ENCODE measurements at regions not wholly inside any gene's neighbourhood (a gene's known extent, or its start where the extent isn't known, plus 50 kb on each side); places are given as distances from the start of the nearest gene placed in this dataset.

GRCh38 chr12:25757037-25757665 is 201.3 kb upstream of the RASSF8 start:
- no peak for DNase-seq (ENCODE audit: low spot score)
- Mint-ChIP-seq H3K4me1 (ENCODE audit: low read depth in 2 of 2) (no peaks in the 10 kb centered on the region), H3K36me3 (no peaks in the 10 kb centered on the region), H3K4me3 (no peak overlapping the region), H3K9me3 (no peaks in the 10 kb centered on the region), H3K27ac (no peak overlapping the region), H3K27me3 (peaks cover 6 to 18% of the 10 kb centered on the region in 2 donors)
- ATAC-seq, result no peak

GRCh38 chr12:25759752-25760151 is 198.7 kb upstream of the RASSF8 start:
- ATAC-seq (no peak), DNase-seq (ENCODE audit: low spot score) (no peak)
- no peaks in the 10 kb centered on the region for H3K9me3 Mint-ChIP-seq
- no peak overlapping the region for H3K27ac Mint-ChIP-seq
- no peaks in the 10 kb centered on the region for H3K4me1 Mint-ChIP-seq (ENCODE audit: low read depth in 2 of 2)
- H3K27me3 Mint-ChIP-seq, result peaks cover 3 to 18% of the 10 kb centered on the region in 2 donors
- H3K4me3 Mint-ChIP-seq, result no peak overlapping the region
- H3K36me3 Mint-ChIP-seq, result no peaks in the 10 kb centered on the region

- ATAC-seq (no peak), DNase-seq (ENCODE audit: low spot score) (no peak)
- Mint-ChIP-seq H3K4me1 (ENCODE audit: low read depth in 2 of 2) (no peaks in the 10 kb centered on the region), H3K4me3 (no peak overlapping the region), H3K36me3 (no peaks in the 10 kb centered on the region), H3K27ac (no peak overlapping the region), H3K9me3 (no peaks in the 10 kb centered on the region), H3K27me3 (peaks cover 3 to 13% of the 10 kb centered on the region in 2 donors)
These were observed 197.1 kb upstream of the RASSF8 start for GRCh38 chr12:25761356-25761755.

- DNase-seq (ENCODE audit: low spot score) (no peak), ATAC-seq (no peak)
- H3K9me3 Mint-ChIP-seq, result no peaks in the 10 kb centered on the region
- H3K27me3 Mint-ChIP-seq, result peaks cover 2 to 10% of the 10 kb centered on the region in 2 donors
- no peak overlapping the region for H3K4me3 Mint-ChIP-seq
- no peak overlapping the region for H3K27ac Mint-ChIP-seq
- H3K36me3 Mint-ChIP-seq, result no peaks in the 10 kb centered on the region
- no peaks in the 10 kb centered on the region for H3K4me1 Mint-ChIP-seq (ENCODE audit: low read depth in 2 of 2)
These were observed 194.1 kb upstream of the RASSF8 start for GRCh38 chr12:25764409-25764808.

- DNase-seq (ENCODE audit: low spot score) (no peak), ATAC-seq (no peak)
- Mint-ChIP-seq H3K27ac (no peak overlapping the region), H3K9me3 (no peaks in the 10 kb centered on the region), H3K4me3 (no peak overlapping the region), H3K27me3 (peaks cover 2 to 10% of the 10 kb centered on the region in 2 donors), H3K4me1 (ENCODE audit: low read depth in 2 of 2) (no peaks in the 10 kb centered on the region), H3K36me3 (no peaks in the 10 kb centered on the region)
These were observed 193.6 kb upstream of the RASSF8 start for GRCh38 chr12:25764892-25765291.

GRCh38 chr12:25767606-25768005 is 190.9 kb upstream of the RASSF8 start:
- H3K4me3 Mint-ChIP-seq, result no peak overlapping the region
- no peaks in the 10 kb centered on the region for H3K9me3 Mint-ChIP-seq
- peaks cover 2 to 10% of the 10 kb centered on the region in 2 donors for H3K27me3 Mint-ChIP-seq
- DNase-seq (ENCODE audit: low spot score) (no peak), ATAC-seq (no peak)
- H3K27ac Mint-ChIP-seq, result no peak overlapping the region
- H3K36me3 Mint-ChIP-seq, result no peaks in the 10 kb centered on the region
- no peaks in the 10 kb centered on the region for H3K4me1 Mint-ChIP-seq (ENCODE audit: low read depth in 2 of 2)

- H3K9me3 Mint-ChIP-seq, result no peaks in the 10 kb centered on the region
- no peak overlapping the region for H3K27ac Mint-ChIP-seq
- H3K27me3 Mint-ChIP-seq, result peaks cover 2 to 10% of the 10 kb centered on the region in 2 donors
- no peaks in the 10 kb centered on the region for H3K4me1 Mint-ChIP-seq (ENCODE audit: low read depth in 2 of 2)
- no peak for DNase-seq (ENCODE audit: low spot score)
- H3K4me3 Mint-ChIP-seq, result no peak overlapping the region
- no peaks in the 10 kb centered on the region for H3K36me3 Mint-ChIP-seq
- ATAC-seq, result no peak
These were observed 190.3 kb upstream of the RASSF8 start for GRCh38 chr12:25768151-25768550.

GRCh38 chr12:25769082-25769945 is 189.2 kb upstream of the RASSF8 start:
- Mint-ChIP-seq H3K27me3 (peaks cover 2 to 10% of the 10 kb centered on the region in 2 donors), H3K4me1 (ENCODE audit: low read depth in 2 of 2) (no peaks in the 10 kb centered on the region), H3K36me3 (no peaks in the 10 kb centered on the region), H3K27ac (no peak overlapping the region), H3K4me3 (no peak overlapping the region), H3K9me3 (no peaks in the 10 kb centered on the region)
- DNase-seq (ENCODE audit: low spot score) (no peak), ATAC-seq (no peak)

GRCh38 chr12:25771041-25771440 is 187.4 kb upstream of the RASSF8 start:
- DNase-seq (ENCODE audit: low spot score) (no peak), ATAC-seq (no peak)
- H3K4me3 Mint-ChIP-seq, result no peak overlapping the region
- no peaks in the 10 kb centered on the region for H3K9me3 Mint-ChIP-seq
- no peaks in the 10 kb centered on the region for H3K36me3 Mint-ChIP-seq
- H3K27ac Mint-ChIP-seq, result no peak overlapping the region
- peaks cover 2 to 10% of the 10 kb centered on the region in 2 donors for H3K27me3 Mint-ChIP-seq
- no peaks in the 10 kb centered on the region for H3K4me1 Mint-ChIP-seq (ENCODE audit: low read depth in 2 of 2)

- no peak overlapping the region for H3K27ac Mint-ChIP-seq
- H3K4me1 Mint-ChIP-seq (ENCODE audit: low read depth in 2 of 2), result no peaks in the 10 kb centered on the region
- ATAC-seq (no peak), DNase-seq (ENCODE audit: low spot score) (no peak)
- H3K9me3 Mint-ChIP-seq, result no peaks in the 10 kb centered on the region
- no peaks in the 10 kb centered on the region for H3K36me3 Mint-ChIP-seq
- peaks cover 2 to 10% of the 10 kb centered on the region in 2 donors for H3K27me3 Mint-ChIP-seq
- H3K4me3 Mint-ChIP-seq, result no peak overlapping the region
These were observed 187.0 kb upstream of the RASSF8 start for GRCh38 chr12:25771476-25771875.

GRCh38 chr12:25775968-25776367 is 182.5 kb upstream of the RASSF8 start:
- ATAC-seq, result no peak
- Mint-ChIP-seq H3K4me3 (no peak overlapping the region), H3K9me3 (no peaks in the 10 kb centered on the region), H3K27me3 (peaks cover 2 to 6% of the 10 kb centered on the region in 2 donors), H3K36me3 (no peaks in the 10 kb centered on the region), H3K4me1 (ENCODE audit: low read depth in 2 of 2) (no peaks in the 10 kb centered on the region), H3K27ac (no peak overlapping the region)
- no peak for DNase-seq (ENCODE audit: low spot score)

GRCh38 chr12:25780771-25781170 is 177.7 kb upstream of the RASSF8 start:
- no peak for ATAC-seq
- H3K27ac Mint-ChIP-seq, result no peak overlapping the region

GRCh38 chr12:25781232-25781631 is 177.2 kb upstream of the RASSF8 start:
- Mint-ChIP-seq H3K27ac (no peak overlapping the region), H3K9me3 (no peaks in the 10 kb centered on the region), H3K36me3 (no peaks in the 10 kb centered on the region), H3K4me1 (ENCODE audit: low read depth in 2 of 2) (no peaks in the 10 kb centered on the region), H3K4me3 (no peak overlapping the region), H3K27me3 (peaks cover 5 to 6% of the 10 kb centered on the region in 2 donors)
- ATAC-seq (no peak), DNase-seq (ENCODE audit: low spot score) (no peak)

More at GRCh38 chr12:25780771-25781170, 177.7 kb upstream of the RASSF8 start:
- H3K27me3 Mint-ChIP-seq, result peaks cover 5 to 6% of the 10 kb centered on the region in 2 donors
- H3K9me3 Mint-ChIP-seq, result no peaks in the 10 kb centered on the region
- no peaks in the 10 kb centered on the region for H3K4me1 Mint-ChIP-seq (ENCODE audit: low read depth in 2 of 2)
- H3K36me3 Mint-ChIP-seq, result no peaks in the 10 kb centered on the region
- H3K4me3 Mint-ChIP-seq, result no peak overlapping the region
- no peak for DNase-seq (ENCODE audit: low spot score)

GRCh38 chr12:25783566-25783965 is 174.9 kb upstream of the RASSF8 start:
- Mint-ChIP-seq H3K4me3 (no peak overlapping the region), H3K27me3 (peaks cover 4 to 5% of the 10 kb centered on the region in 2 donors), H3K36me3 (no peaks in the 10 kb centered on the region), H3K9me3 (no peaks in the 10 kb centered on the region), H3K4me1 (ENCODE audit: low read depth in 2 of 2) (no peaks in the 10 kb centered on the region), H3K27ac (no peak overlapping the region)
- ATAC-seq, result no peak
- DNase-seq (ENCODE audit: low spot score), result no peak
